Progenitor cell of endocrine pancreas (in vitro differentiated cells): ENCODE measurements at regions not wholly inside any gene's neighbourhood (a gene's known extent, or its start where the extent isn't known, plus 50 kb on each side); places are given as distances from the start of the nearest gene placed in this dataset.

ENCODE experiments used
- DNase-seq: peaks from one replicate; pipeline ENCODE4 v3.0.0; 2021; ENCODE audit warnings: low spot score; ENCODE audit not compliant: unreplicated experiment
- H3K27ac Mint-ChIP-seq: 2 replicates; pipeline ENCODE4 v1.8.0; 2021; ENCODE audit warnings: mild to moderate bottlenecking, moderate library complexity, mixed read lengths
- H3K27me3 Mint-ChIP-seq: 2 replicates; pipeline ENCODE4 v1.8.0; 2021; ENCODE audit warnings: mixed read lengths
- H3K36me3 Mint-ChIP-seq: 2 replicates; pipeline ENCODE4 v1.8.0; 2022; ENCODE audit warnings: mixed read lengths; ENCODE audit not compliant: insufficient read depth
- H3K4me1 Mint-ChIP-seq: 2 replicates; pipeline ENCODE4 v1.8.0; 2021; ENCODE audit warnings: low read depth, mixed read lengths
- H3K4me3 Mint-ChIP-seq: 2 replicates; pipeline ENCODE4 v1.8.0; 2021; ENCODE audit warnings: low read depth, mild to moderate bottlenecking, moderate library complexity, mixed read lengths
- H3K9me3 Mint-ChIP-seq: 2 replicates; pipeline ENCODE4 v1.8.0; 2021; ENCODE audit warnings: low read depth, mixed read lengths
- TF ChIP-seq, protein P1 (sequence below): fragments of 200-600 bp; sonication (generic); IDR thresholded peaks from one replicate; pipeline ENCODE4 v1.5.0; 2021; ENCODE audit warnings: antibody characterized with exemption, mild to moderate bottlenecking; ENCODE audit not compliant: unreplicated experiment

DNA sequence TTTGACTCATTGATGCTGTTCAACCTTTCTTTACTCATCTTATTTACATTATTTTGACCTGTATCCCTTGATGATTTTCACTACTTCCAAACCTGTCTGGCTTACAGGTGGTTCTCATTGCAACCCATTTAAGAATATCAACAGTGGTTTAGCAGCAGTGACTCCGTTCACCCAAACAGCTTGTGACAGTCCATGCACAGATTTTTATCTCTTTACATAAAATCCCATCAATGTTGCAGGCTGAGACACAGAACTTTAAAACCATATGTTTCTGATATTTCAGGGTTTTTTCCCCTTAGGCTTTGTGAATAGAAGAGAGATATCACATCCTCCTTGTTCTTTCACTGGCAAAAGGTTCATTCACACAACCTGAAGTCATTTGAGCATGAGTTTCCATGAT is 149.1 kb upstream of the CDIN1 start:
- Mint-ChIP-seq H3K27ac (no peak overlapping the region), H3K4me1 (no peaks in the 10 kb centered on the region), H3K9me3 (no peaks in the 10 kb centered on the region), H3K27me3 (no peaks in the 10 kb centered on the region), H3K36me3 (no peaks in the 10 kb centered on the region), H3K4me3 (no peak overlapping the region)
- DNase-seq, result no peak
- TF ChIP-seq, protein P1, sequence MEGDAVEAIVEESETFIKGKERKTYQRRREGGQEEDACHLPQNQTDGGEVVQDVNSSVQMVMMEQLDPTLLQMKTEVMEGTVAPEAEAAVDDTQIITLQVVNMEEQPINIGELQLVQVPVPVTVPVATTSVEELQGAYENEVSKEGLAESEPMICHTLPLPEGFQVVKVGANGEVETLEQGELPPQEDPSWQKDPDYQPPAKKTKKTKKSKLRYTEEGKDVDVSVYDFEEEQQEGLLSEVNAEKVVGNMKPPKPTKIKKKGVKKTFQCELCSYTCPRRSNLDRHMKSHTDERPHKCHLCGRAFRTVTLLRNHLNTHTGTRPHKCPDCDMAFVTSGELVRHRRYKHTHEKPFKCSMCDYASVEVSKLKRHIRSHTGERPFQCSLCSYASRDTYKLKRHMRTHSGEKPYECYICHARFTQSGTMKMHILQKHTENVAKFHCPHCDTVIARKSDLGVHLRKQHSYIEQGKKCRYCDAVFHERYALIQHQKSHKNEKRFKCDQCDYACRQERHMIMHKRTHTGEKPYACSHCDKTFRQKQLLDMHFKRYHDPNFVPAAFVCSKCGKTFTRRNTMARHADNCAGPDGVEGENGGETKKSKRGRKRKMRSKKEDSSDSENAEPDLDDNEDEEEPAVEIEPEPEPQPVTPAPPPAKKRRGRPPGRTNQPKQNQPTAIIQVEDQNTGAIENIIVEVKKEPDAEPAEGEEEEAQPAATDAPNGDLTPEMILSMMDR, result no peak

DNA sequence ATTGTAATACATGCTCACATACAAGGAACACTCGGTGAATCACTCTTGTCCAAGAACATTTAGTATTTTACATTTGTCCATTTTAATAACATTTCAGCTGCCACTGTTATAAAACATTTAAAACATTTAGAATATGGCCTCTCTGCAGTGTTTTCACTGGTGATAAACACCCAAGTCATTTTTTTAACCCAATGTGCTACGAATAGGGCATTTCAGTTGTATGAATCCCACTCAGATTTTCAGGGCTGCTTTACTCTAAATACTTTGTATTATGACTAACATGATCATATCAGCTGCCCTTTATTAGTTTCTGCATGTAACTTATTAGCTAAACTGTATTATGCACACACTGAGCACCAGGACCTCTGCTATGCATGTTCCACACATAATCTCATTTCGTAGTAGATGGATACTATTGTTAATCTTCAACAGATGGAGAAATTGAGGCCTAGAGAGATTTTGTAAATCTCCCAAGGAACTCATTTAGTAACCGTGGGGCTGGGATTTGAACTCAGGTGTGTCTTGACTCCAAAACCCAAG is 148.6 kb upstream of the CDIN1 start:
- H3K36me3 Mint-ChIP-seq, result no peaks in the 10 kb centered on the region
- DNase-seq, result no peak
- no peaks in the 10 kb centered on the region for H3K27me3 Mint-ChIP-seq
- TF ChIP-seq, protein P1, result no peak
- H3K9me3 Mint-ChIP-seq, result no peaks in the 10 kb centered on the region
- H3K4me1 Mint-ChIP-seq, result no peaks in the 10 kb centered on the region
- H3K4me3 Mint-ChIP-seq, result no peak overlapping the region
- no peak overlapping the region for H3K27ac Mint-ChIP-seq

DNA sequence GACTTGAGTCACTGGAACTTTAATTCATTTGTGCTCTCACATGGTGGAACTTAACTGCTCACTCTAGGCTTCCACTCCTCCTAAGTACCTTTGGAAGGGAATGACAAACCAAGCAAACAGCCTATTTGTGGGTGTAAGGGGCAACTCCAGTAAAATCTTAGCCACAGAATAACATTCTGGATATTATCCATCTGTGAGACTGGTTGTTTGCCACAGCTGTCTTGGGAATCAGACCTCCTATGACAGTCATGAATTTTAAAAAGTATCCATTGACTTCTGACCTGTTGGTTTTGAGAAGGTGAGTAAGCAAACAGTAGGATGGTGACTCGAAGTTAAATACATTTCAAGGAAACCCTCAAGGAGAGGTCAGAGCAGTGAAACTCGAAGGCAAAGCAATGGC is 147.3 kb upstream of the CDIN1 start:
- no peak overlapping the region for H3K4me3 Mint-ChIP-seq
- no peak overlapping the region for H3K27ac Mint-ChIP-seq
- no peaks in the 10 kb centered on the region for H3K9me3 Mint-ChIP-seq
- H3K27me3 Mint-ChIP-seq, result no peaks in the 10 kb centered on the region
- H3K36me3 Mint-ChIP-seq, result no peaks in the 10 kb centered on the region
- H3K4me1 Mint-ChIP-seq, result no peaks in the 10 kb centered on the region
- no peak for DNase-seq
- TF ChIP-seq, protein P1, result no peak

DNA sequence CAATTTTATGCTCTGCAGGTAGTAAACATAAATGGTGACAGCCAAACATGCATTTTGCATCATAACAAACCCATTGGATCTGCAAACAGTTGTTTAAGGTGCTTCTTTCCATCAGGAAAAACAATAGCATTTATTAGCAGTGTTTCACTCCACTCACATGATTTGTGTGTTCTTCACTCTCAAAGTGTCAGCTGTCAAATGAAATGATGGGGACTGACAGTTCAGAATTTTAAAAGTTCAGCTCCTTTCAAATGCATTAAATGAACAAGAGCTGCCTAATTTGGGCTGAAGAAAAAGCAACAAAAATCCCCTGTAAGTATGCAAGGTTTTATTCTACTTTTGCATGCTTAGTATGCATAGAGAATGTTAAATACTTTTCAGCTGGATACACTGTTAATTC is 145.2 kb upstream of the CDIN1 start:
- H3K27me3 Mint-ChIP-seq, result no peaks in the 10 kb centered on the region
- TF ChIP-seq, protein P1, result no peak
- no peaks in the 10 kb centered on the region for H3K36me3 Mint-ChIP-seq
- no peaks in the 10 kb centered on the region for H3K4me1 Mint-ChIP-seq
- no peak overlapping the region for H3K27ac Mint-ChIP-seq
- no peak overlapping the region for H3K4me3 Mint-ChIP-seq
- no peaks in the 10 kb centered on the region for H3K9me3 Mint-ChIP-seq
- no peak for DNase-seq

DNA sequence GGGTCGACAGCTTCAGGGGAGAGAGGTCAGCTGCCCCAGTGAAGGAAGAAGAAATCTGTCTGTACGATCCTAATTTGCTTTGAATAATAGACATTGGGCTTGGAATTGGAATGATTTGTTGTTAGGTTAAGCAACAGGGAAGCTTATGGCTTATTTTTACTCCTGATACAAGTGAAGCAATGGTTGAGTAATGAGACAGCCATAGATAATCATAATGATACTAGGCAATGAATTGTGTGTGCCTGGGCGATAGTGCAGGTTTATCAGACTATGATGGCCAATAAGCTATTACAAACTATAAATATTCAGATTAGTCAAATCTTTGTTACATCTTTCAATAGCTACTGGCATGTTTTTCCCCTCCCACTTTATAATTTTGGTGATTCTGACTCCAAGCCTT is 140.9 kb upstream of the CDIN1 start:
- Mint-ChIP-seq H3K27ac (no peak overlapping the region), H3K27me3 (no peaks in the 10 kb centered on the region), H3K9me3 (no peaks in the 10 kb centered on the region), H3K4me1 (no peaks in the 10 kb centered on the region), H3K4me3 (no peak overlapping the region), H3K36me3 (no peaks in the 10 kb centered on the region)
- TF ChIP-seq, protein P1, result no peak
- no peak for DNase-seq
